NOMO-1 (cell line): ENCODE measurements at regions not wholly inside any gene's neighbourhood (a gene's known extent, or its start where the extent isn't known, plus 50 kb on each side); places are given as distances from the start of the nearest gene placed in this dataset.

Source experiments
- DNase-seq, 2 experiments: peaks; one replicate each; lab custom pipeline; 2025; ENCODE audit not compliant: unreplicated experiment in 2 of 2; lab: John Stamatoyannopoulos, UW

- DNase-seq = no peak
Measured at GRCh38 chr10:130368761-130369560, 232.8 kb downstream of the GLRX3 start.

- DNase-seq = no peak
Measured at GRCh38 chr10:130369645-130370381, 233.6 kb downstream of the GLRX3 start.

- DNase-seq = no peak
Measured at GRCh38 chr10:130370721-130371120, 234.5 kb downstream of the GLRX3 start.

GRCh38 chr10:130371156-130371555 lies 235.0 kb downstream of the GLRX3 start:
- DNase-seq = no peak

- DNase-seq = no peak
Measured at GRCh38 chr10:130371666-130372065, 235.5 kb downstream of the GLRX3 start.

GRCh38 chr10:130372222-130372621 lies 236.0 kb downstream of the GLRX3 start:
- DNase-seq = no peak

- DNase-seq = no peak
Measured at GRCh38 chr10:130372866-130373265, 236.7 kb downstream of the GLRX3 start.

- no peak for DNase-seq
Measured at GRCh38 chr10:130377986-130378540, 241.9 kb downstream of the GLRX3 start.

- DNase-seq = no peak
Measured at GRCh38 chr10:130378556-130379400, 242.6 kb downstream of the GLRX3 start.

GRCh38 chr10:130380056-130380455 lies 243.9 kb downstream of the GLRX3 start:
- DNase-seq = no peak

GRCh38 chr10:130382031-130382430 lies 245.8 kb downstream of the GLRX3 start:
- DNase-seq = no peak

- no peak for DNase-seq
Measured at GRCh38 chr10:130387936-130388580, 251.9 kb downstream of the GLRX3 start.

GRCh38 chr10:130388746-130389145 lies 252.6 kb downstream of the GLRX3 start:
- DNase-seq = no peak

GRCh38 chr10:130389906-130390305 lies 253.7 kb downstream of the GLRX3 start:
- no peak for DNase-seq

- no peak for DNase-seq
Measured at GRCh38 chr10:130392031-130392430, 255.8 kb downstream of the GLRX3 start.

- DNase-seq = no peak
Measured at GRCh38 chr10:130393342-130393741, 257.2 kb downstream of the GLRX3 start.

GRCh38 chr10:130394832-130395231 lies 258.6 kb downstream of the GLRX3 start:
- no peak for DNase-seq

- DNase-seq = no peak
Measured at GRCh38 chr10:130395248-130395936, 259.2 kb downstream of the GLRX3 start.

GRCh38 chr10:130396044-130396443 lies 259.9 kb downstream of the GLRX3 start:
- DNase-seq = no peak
